Activated CD8-positive, alpha-beta memory T cell treated with anti-CD3 and anti-CD28 coated beads, Interleukin-2, amount 50 U/mL, for 1 hour (primary cell): ENCODE measurements at regions not wholly inside any gene's neighbourhood (a gene's known extent, or its start where the extent isn't known, plus 50 kb on each side); places are given as distances from the start of the nearest gene placed in this dataset.
"Not testable (repeated sequence)": the region's sequence is repeated elsewhere in the genome, so short reads cannot be mapped to it uniquely, and the experiment has no call there.

Source experiments
- DNase-seq: peaks from one replicate; pipeline ENCODE4 v3.0.0-alpha.2; 2020; ENCODE audit errors: extremely low read depth

DNA sequence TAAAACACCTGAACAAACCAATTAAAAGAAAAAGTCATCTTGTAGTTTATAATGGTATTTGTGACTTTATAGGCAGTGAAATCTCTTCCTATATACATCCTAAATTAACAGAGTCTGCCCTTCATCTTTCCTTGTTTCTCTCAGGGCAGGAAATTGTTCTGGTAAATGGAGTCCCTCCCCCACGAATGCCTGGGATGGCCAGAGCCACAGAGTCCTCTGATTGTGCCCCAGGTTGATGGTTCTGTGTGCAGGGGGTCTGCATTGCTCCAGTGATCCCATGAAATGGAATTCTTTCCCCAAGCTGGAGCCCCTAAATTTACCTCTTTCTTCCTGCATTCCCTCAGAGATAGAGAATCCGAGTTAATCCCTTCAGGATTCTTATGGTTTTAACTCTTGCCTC is 155.5 kb downstream of the MTX2 start:
- no peak for DNase-seq

DNA sequence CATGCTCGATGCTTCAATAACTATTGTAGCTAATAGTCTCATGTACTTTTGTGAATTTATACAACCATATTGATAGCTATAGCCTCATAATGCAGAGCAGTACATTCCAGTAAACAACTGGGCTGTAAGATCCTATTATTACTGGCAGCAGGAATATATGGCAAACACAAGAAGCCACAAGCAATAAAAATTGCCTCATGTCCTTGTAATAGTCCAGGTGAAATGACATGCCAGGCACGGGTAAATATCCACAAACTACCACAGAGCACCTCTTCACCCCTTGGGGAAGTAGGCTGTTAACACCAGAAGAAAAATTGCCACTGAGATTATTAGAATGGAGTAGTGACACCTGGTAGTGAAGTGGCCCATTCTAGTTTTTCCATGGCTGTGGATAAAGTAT is 158.3 kb downstream of the MTX2 start:
- DNase-seq = no peak

DNA sequence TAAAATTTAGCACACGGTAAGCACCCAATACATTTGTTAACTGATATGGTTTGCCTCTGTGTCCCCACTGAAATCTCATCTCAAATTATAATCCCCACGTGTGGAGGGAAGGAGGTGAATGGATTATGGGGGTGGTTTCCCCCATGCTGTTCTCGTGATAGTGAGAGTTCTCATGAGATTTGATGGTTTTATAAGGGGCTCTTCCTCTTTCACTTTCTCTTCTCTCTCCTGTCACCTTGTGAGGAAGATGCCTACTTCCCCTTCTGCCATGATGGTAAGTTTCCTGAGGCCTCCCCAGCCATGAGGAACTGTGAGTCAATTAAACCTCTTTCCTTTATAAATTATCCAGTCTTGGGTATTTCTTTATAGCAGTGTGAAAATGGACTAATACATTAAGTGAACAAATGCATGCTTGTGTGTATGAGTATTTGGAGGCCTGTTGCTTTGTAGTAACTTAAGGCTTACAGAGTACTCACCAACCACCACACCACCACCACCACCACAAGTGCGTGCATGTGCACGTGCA is 159.8 kb downstream of the MTX2 start:
- DNase-seq = not testable (repeated sequence)

DNA sequence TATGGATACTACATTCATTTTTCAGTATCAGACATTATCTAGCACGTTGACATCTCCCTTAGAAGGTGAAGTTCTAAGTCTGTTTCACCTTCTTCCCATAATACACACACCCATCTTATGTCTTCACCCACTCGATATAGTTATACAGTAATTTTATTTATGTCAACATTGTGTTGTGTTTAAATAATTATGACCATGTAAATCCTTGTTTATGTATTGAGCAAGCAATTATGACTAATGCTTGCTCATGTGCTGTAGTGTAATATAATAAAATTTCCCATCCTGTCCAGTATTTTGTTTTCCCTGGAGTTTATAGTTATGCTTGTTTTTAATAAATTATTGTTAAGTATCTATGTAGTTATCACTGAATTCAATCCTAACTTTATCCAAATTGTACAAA is 163.2 kb downstream of the MTX2 start:
- no peak for DNase-seq

DNA sequence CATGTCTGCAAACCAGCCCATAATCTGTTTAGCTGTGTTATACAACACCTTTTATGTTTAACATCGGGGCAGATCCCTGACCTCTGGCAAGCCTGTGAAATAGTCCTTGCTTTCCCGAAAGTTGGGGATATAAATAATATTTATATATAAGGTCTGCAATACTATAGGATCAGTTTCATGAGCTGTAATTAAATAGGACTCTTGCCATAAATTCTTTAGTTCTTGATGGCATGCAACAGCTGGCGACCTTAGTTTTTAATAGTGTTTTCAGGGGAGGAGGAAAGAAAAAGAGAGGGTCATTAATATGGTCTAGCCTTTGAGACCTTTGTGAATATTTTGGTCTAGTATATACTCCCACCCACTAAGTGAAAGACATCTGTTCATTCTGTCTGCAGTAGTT is 166.5 kb downstream of the MTX2 start:
- no peak for DNase-seq

DNA sequence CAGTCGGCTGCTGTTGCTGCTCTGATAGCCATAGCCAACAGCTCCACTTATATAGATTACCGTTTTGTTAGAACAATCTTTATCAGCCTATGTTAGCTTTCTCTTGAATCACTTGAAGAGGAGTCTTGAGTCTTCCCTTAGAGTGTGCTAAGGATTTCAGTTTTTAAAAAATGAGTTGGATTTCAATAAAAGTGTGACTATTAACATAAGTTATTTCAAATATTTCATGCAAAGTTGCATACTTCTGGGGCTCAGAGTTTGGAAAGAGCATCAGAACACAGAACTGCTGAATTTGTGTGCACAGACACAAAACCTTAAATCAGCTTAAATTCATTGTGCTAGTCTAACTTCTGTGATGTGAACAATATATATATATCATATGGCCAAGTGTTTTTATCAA is 174.7 kb downstream of the MTX2 start:
- no peak for DNase-seq

DNA sequence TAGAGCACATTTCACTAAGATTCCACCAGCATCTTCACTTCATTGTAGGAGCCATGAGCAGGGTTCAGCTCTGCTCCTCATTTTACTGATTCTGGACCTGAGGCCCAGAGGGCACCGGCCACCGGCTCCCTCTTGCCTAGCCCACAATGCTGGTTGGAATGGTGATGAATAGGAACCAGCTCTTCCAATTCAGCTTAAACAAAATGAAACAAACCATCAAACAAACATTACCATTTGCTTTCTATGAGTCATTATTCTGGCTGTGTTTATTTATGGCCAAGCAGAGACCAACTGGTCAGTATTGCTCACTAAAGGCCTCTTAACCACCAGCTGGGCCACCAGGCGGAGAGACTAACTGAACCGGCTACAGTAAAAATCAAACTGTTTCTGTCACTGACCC is 176.7 kb downstream of the MTX2 start:
- no peak for DNase-seq

DNA sequence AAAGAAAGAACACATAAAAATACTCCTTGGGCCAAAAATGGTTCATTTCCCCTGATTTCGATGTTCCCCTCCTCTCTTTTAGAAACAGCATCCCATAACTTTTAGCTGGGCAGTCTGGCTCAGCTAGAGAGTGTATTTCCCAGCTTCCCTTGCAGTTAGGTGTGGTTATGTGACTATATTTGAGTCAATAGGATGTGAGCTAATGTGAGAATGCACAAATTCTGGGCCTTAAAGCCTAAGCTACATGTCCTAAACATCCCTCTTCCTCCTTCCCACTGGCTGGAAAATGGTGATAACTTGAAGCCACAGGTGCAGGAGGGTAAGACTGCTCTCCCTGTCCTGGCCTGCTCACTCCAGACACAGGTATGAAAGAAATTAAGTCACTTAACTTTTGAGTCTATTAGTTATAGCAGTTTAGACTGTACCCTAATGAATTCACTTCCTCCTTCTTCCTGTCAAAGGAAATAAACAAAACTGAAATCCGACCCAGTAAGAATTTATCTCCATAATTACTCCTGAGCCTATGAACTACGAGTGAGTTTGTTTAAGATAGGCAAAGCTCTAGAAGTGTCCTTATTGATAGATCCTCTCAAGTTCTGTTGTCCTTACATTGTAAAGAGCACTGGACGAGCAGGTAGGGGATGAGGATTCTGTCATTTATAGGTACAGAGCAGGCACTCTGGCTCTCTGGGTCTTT is 177.6 kb downstream of the MTX2 start:
- no peak for DNase-seq

DNA sequence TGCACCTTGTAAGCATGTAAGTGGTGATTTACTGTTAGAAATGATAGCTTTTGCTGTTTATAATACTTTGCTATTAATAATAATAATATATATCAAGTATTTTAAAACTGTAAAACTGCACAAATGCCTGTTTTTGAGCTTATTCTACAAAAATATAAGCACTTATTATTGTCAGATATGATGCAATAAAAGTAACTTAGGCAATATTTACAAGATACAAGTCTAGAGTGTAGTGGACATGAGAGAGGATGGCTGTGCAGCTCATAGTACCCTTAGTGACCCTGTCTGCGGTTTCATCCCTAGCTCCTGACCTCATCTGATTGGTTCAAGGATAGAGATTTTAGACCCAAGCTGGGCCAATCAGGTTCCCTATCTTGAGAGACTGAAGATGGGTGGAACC is 178.4 kb downstream of the MTX2 start:
- no peak for DNase-seq

DNA sequence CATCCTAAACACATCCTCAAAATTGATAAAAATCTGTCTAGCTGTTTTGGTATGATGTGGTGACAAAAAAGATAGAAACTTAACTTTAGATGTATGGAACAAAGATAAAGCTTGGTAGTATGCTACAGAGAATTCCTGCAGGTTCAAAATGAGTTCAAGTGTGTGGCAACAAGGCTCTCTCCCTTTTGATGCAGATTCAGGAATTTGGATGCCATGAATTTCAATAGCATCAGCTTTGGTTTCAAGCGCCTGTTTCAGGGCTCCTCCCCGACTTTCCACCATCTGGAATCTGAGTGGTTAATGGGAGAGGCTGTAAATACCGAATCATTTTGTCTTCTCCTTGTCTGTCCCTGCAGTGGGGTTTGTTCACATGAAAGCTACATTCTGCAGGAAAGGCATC is 180.6 kb downstream of the MTX2 start:
- no peak for DNase-seq

DNA sequence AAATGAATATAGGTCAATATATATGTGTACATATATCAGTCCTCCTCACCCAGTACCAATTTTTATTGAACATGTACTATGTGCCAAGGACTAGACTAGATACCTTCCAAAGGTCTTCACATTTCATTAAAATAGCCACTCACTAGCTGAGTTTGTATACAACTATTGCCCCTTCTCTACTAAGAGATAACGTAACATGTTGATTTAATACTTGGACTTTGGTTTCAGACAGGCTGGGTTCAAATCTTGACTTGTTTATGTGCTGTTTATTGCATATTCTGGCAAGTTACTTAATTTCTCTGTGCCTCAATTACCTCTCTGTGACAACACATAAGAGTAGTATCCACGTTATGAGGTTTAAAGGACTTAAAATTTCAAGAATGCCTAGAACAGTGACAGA is 184.5 kb downstream of the MTX2 start:
- DNase-seq = no peak

DNA sequence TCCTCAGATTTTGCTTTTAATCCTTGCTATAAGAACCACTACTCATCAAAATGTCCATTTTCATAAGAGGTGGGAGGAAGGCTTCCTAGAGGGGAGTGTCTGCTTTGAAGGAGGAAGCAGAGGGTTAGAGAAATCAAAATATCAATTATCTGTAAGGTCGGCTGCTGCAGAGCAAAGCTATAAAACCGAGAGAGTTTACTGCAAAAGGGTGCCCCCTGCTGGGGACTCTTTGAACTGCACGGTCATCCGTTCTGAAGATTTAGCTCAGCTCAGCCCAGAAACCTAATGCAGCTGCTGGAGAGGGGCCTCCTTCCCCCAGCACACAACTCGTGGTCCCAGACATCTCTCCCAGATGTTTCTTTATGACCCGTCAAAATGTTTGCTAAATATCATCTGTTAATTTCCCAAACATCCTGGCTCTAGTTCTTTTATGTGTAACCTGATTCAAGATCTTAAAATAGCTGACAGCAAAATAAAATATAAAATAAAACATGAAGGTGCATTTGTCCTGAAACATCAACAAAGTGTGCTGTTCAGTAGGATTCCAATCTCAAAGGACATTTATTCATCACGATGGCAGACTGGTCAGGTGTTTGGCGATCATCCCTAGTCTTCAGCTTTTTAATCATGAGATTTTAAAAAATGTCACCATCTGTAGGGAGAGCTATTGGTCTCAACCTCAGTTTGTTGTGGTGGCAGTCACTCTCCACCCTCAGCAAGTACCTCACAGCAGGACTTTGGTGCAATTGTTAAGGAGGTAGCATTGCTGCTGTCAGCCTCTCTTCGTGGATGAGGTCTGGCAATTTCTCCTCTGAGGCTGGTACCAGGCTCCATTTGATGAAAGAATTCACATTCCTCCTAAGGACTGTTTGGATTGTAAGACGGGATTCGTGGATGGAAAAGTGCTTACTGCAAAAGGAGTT is 185.9 kb downstream of the MTX2 start:
- peak; percentile 26 for DNase-seq

DNA sequence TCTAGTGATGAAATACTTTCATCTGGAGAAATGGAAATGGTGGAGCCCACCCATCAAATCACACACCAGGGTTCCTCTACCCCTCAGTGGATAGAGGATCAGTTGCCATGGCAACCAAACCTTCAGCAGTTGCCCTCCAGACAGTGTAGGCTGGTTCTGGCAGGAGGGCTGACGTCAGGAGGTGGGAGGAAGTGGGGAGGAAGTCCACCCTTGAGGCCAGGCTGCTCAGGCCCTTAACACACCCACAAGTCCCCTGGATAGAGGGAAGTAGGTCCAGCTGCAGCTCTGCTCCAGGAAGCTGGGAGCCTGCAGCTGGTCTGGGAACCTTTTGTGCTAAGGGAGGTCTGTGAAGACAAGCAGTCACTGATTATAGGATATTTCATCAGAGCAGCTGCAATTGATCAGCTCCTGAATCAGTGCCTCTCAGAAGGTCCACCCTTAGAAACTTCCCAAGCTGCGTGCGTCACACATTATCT is 186.6 kb downstream of the MTX2 start:
- no peak for DNase-seq

DNA sequence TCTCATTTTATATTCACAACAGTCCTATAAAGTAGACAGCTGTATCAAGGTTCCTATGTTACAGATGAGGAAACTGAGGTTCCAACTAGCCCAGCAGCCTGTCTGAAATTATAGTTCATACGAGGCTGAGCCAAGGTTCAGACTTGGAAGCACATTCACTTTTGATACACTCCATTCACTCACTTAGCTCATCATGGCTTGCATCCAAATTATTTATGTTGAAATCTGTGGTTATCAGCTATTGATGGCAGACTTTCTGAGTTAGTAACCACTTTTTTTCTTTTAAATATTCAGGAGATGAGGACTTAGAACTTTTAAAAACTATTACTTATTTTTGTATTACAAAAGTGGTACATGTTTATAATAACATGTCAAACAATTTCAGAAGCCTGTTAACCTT is 188.2 kb downstream of the MTX2 start:
- no peak for DNase-seq

DNA sequence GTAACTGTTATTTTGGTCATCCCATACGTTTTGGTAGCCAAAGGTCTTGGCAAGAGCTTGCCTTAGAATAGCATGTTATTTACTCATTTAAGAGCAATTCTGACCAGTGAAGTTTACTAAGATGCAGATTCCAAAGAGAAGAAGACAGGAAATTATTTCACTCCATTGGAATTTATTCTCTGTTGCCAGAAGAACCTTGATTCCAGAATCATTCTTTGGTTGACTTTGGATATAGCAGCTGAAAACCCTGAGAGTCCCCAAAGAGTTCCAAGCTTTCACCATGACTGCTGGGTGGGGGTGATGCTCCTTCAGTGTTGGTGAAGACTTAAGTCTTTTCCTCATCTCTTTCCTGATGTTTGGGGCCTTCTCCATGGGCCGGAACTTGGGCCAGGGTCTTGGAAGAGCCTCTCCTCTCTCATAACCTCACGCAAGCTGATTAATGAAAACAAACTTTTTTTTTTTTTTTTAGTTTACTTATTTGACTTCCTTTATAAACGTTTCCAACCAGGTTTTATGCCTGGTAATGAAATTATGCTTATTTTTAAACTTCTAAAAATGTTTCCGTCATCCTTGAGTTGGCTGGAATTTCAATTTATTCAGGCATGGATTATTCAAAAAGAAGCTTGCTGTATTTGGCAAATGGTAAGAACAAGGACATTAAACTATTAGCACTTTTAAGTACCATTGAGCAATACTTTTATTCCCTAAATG is 192.0 kb downstream of the MTX2 start:
- no peak for DNase-seq

DNA sequence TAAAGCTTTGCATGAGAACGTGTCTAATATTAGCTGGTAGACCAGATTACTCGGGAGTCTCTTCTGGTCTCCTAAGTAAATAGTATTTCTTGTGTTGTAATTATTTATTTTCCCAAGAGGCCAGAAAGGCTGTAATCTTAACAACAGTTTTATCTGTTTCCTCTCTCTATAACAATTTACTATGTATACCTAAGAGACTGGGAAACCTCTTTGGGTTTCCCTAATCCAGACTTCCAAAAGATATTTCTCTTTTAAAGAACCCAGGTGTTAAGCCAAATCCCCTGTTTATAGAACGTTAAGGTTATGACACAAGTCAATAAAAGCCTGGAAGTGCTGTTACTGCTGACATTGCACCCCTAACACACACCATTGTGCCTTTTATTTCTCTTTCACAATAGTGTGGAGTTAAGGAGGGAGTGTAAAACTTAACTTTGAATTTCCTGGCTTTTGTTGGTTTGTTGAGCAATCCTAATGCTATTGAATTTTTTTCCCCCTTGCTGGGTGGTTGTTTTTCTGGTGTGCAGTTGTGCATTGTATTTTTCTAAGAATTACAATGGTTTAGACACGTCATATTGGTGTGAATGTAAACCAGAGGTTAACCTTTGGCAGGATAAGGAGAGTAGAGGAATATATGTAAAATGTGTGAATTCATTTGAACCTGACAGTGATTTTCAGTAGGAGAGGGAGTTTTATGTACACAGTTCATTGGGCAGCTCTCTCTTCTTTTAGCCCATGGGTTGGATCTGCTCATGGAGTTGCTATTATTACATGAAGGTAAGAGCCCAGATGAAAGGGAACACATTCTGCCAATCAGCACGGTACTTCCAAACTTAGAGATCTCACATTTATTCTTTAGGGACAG is 192.8 kb downstream of the MTX2 start:
- DNase-seq = no peak

DNA sequence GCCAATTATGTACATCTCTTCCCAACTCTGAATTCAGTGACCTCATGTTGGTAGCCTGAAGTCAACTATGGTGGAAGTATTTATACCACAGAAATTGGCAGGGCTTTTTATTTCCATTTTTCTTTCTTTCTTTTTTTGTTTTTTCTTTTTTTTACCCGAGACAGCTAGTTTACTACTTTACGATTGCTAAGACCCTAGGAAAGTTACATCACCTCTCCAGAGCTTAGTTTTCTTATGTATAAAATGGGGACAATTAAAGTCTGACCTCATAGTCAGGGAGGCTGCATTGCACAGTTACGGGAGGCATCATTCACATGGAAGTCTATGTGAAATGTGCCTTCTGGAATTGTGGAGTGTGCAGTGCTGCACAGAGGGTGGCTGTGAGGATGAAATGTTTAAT is 194.3 kb downstream of the MTX2 start:
- DNase-seq = no peak

DNA sequence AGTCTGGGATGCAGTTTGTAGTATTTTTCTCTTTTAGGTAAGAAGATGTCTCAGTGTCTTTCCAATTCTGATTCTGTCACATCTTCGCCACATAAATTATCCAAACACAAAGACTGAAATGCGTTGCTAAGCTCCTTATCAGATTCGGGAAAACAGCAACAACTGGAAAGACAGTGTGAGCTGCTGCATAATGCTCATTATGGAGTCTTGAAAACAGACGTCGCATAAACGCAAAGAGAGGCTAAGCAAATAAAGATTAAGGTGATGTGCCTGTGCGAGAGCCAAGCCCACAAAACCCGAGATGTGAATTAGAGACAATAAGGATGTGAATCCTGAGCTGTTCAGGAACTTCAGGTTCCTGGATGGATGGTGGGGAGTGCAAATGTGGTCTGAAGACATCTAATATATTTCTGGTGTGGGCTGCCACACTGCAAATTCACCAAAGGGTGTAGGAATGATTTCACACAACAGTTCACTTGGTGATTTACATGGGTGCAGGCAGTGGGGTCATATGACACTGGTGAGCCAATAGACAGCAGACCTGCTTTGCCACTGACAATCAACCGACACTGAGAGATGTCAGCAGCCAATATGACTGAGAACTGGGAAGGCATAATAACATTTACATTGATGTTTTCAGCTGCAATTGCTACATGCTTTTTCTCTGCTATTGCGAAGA is 195.8 kb downstream of the MTX2 start:
- no peak for DNase-seq

DNA sequence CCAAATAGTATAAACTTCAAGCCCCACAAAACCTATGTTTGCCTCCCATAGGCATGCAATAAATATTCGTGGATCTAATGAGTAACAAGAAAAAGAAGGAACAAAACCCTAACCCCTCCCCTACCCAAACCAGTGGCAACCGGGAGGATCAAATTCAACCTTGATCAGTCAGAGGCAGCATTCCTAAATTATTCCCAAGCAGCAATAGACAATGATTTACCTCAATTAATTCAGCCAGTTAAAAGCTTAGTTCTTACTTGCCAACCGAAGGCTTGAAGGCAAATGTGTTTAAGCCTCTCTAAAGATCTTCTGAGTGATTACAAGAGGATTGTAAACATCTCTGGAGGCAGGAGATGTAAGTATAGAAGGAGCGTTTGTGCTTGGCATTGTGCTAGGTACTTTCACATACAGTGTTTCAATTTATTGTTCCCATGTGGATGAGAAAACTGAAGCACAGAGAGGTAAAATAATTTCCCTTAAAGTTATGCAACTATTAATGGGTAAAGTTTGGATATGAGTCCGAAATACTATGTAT is 197.7 kb downstream of the MTX2 start:
- DNase-seq = no peak

DNA sequence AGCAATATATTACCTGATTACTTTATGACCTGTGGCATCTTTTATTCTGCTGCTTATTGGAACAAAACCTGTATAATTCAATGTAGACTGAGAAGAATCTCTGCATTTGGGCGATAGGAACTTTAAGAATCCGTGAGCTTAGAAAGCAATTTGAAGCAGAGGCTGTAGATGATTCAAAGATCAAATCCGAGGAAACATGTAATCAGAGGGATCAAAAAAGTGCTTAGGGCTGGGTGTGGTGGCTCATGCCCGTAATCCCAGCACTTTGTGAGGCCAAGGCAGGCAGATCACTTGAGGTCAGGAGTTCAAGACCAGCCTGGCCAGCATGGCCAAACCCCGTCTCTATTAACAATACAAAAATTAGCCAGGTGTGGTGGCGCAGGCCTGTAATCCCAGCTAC is 198.4 kb downstream of the MTX2 start:
- no peak for DNase-seq
